Right lobe of liver (tissue), 4 donors: ENCODE measurements at regions not wholly inside any gene's neighbourhood (a gene's known extent, or its start where the extent isn't known, plus 50 kb on each side); places are given as distances from the start of the nearest gene placed in this dataset.

Source experiments
- POLR2A ChIP-seq: fragments of 450-650 bp; IDR thresholded peaks from one replicate; pipeline ENCODE4 v1.6.1; 2017; ENCODE audit warnings: antibody characterized with exemption, mild to moderate bottlenecking
- TF ChIP-seq, protein P1 (sequence below), 4 donors: fragments of 200-600 bp in 3 of 4; fragments of 450-650 bp in 1 of 4; IDR thresholded peaks; one replicate each; pipeline versions ENCODE4 v1.5.1 to v1.8.0; 2016 to 2022; ENCODE audit warnings: antibody characterized with exemption in 4 of 4, mild to moderate bottlenecking in 2 of 4
- donor health status: DM: no; HTN: no; CAD: no.
- donor health status: DM: no; HTN: no; CAD: no.
- donor health status: DM: no; HTN: yes; CAD: no.

DNA sequence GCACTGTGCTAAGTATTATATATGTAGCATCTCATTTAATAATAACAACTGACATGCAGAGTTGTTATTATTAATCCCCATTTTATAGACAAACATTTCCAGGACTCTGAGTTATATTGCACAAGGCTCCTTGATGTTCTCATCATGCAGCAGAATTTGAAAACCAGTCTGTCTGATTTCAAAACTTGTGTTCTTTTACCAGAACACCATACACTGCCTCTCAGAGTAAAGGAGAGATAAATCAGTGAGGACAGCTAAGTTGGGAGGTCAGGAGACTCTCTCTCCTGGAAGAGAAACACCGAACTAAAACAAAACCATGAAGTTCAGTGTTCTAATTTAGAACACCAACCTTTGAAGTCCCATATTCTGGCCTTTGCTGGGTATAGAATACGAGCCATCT is 92.7 kb upstream of the TNC start:
- TF ChIP-seq, protein P1, sequence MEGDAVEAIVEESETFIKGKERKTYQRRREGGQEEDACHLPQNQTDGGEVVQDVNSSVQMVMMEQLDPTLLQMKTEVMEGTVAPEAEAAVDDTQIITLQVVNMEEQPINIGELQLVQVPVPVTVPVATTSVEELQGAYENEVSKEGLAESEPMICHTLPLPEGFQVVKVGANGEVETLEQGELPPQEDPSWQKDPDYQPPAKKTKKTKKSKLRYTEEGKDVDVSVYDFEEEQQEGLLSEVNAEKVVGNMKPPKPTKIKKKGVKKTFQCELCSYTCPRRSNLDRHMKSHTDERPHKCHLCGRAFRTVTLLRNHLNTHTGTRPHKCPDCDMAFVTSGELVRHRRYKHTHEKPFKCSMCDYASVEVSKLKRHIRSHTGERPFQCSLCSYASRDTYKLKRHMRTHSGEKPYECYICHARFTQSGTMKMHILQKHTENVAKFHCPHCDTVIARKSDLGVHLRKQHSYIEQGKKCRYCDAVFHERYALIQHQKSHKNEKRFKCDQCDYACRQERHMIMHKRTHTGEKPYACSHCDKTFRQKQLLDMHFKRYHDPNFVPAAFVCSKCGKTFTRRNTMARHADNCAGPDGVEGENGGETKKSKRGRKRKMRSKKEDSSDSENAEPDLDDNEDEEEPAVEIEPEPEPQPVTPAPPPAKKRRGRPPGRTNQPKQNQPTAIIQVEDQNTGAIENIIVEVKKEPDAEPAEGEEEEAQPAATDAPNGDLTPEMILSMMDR (IDR thresholded peaks at IDR 0.05) = no peak
- TF ChIP-seq POLR2A = no peak
